GM19023 (cell line): ENCODE measurements at regions not wholly inside any gene's neighbourhood (a gene's known extent, or its start where the extent isn't known, plus 50 kb on each side); places are given as distances from the start of the nearest gene placed in this dataset.
"Not testable (repeated sequence)": the region's sequence is repeated elsewhere in the genome, so short reads cannot be mapped to it uniquely, and the experiment has no call there.

ENCODE experiments used
- ATAC-seq: cut with Tn5 transposase; IDR thresholded peaks from one replicate; pipeline ENCODE4 v1.9.1; 2021; ENCODE audit warnings: mild to moderate bottlenecking, moderate library complexity; ENCODE audit not compliant: unreplicated experiment

DNA sequence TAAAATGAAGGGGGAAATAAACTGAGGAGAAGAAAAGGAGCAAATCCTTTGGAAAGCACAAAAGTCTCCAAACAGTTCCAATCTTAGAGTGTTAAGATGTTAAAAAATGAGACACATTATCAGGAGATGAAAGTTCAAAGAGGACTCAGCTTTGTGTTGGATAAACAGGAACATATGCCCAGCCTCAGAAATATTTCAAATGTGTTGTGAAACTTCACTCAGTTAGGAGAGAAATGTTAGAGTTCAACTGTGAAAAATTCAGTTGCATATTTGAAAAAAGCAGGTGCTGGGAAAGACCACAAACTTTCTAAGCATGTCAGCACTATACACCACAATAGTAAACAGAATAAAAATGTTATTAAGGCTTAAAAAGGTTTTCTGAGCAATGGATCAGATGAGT is 136.8 kb upstream of the PRKD1 start:
- ATAC-seq: no peak

- no peak for ATAC-seq
These were observed 141.9 kb upstream of the PRKD1 start for GRCh38 chr14:30069536-30069935.

DNA sequence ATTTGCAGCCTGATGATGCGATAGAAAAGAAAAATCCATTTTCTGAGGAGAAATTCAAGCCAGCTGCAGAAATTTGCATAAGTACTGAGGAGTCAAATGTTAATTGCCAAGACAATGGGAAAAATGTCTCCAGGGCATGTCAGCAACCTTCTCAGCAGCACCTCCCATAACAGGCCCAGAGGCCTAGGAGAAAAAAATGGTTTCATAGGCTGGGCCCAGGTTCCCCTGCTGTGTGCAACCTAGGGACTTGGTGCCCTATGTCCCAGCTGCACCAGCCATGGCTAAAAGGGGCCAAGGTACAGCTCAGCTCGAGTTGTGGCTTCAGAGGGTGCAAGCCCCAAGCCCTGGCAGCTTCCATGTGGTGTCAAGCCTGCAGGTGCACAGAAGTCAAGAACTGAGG is 144.8 kb upstream of the PRKD1 start:
- ATAC-seq: not testable (repeated sequence)

DNA sequence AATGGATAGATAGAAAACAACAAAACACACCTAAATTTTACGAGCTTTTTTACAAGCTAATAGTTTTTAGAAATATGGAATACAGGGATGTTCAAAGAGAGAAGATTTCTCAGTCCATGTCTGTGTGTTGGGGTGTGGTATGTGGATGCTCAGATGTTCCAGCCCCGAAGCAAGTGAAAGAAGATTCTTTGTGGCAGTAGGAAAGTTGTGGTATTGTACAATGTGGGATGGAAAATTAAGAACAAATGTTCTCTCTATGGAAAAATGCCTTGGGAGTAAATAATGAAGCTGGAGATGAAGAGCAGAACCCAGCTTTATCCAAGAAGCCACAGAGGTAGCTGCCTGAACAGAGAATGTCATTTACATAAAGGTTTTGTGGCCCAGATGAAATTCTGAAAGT is 150.3 kb upstream of the PRKD1 start:
- ATAC-seq: no peak

GRCh38 chr14:30078811-30079402 is 151.3 kb upstream of the PRKD1 start:
- ATAC-seq: no peak

DNA sequence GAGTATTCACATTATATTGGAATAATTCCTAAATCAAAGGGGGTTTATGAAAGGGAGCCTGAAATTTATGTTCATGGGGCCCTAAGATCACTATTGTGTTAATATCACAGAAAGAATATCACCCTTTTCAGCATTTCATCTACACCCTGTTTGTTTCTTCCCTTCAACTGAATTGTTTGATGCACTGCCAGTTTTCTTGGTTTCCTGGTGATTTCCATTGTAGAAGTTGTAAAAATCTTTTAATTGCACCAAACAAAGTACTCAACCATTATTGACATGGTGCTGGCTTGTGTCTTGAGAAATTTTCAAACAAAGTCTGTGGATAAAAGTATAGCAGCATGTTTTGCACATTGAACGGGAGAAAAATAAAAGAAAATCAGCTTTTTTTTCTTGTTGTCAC is 154.8 kb upstream of the PRKD1 start:
- ATAC-seq: no peak

DNA sequence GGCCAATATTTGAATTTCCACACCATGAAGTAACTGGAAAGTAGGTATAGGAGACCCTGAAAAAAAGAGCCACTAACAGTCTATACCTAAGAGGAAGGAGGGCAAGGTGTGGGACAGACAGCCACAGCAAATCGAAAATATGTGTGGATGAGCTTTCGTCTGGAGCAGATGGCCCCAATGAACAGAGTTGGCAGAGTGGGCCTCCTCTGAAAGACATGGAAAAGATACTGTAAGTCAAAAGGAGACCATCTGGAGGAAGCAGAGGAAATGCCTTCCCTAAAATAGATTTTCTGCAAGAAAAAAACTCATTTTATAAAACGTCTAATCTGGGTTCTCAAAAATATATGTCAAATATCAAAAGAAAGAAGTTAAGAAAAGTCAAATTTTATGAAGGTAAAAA is 157.2 kb upstream of the PRKD1 start:
- no peak for ATAC-seq

DNA sequence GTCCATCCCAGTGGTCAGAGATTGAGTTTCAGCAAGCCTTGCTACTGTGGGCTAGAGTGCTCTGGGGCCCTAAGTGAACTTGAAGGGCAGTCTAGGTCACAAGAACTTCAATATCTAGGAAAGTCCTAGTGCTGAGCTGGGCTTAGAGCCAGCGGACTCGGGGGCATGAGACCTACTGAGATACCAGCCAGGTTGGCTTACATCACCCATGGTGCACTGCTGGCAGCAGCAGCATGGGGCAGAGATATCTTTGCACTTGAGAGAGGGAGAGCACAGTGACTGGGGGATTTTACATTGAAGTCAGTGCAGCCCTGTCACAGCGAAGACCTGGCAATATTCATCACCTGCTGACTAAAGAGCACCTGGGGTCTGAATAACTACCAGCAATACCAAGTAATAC is 158.3 kb upstream of the PRKD1 start:
- no peak for ATAC-seq

GRCh38 chr14:30088620-30089019 is 161.0 kb upstream of the PRKD1 start:
- ATAC-seq: no peak

GRCh38 chr14:30108975-30109700 is 181.5 kb upstream of the PRKD1 start:
- no peak for ATAC-seq

- no peak for ATAC-seq
These were observed 186.4 kb upstream of the PRKD1 start for GRCh38 chr14:30114051-30114450.

GRCh38 chr14:30115756-30116155 is 188.1 kb upstream of the PRKD1 start:
- ATAC-seq: no peak

DNA sequence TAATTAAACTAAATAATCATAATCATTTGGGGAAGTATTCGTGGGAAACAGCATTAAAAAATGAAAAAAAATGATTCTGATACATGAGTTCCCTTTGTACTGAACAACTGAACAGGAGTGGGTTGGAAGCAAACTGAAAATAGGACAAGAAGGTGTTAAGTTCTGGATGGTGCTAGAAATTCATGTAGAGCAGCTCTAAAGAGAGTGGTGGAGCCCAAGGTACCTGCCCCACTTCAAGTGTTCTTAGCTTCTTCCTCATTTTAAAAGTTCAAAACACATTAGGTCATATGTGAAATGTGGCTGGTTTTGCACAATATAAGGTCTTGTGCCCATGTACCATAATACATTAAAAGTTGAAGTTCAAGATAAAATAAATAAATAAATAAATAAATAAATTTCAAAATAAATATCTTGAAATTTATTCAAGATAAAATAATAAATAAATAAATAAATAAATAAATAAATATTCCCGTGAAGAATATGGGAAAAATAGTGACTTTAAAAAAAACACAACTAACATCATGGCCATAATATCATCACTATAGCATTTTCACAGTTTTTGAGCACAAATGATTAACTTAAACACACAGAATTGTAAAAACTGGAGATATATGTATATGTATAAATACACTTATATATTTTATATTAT is 191.5 kb upstream of the PRKD1 start:
- no peak for ATAC-seq

- ATAC-seq: no peak
These were observed 197.8 kb upstream of the PRKD1 start for GRCh38 chr14:30125322-30125979.

GRCh38 chr14:30129807-30130206 is 202.2 kb upstream of the PRKD1 start:
- ATAC-seq: no peak

DNA sequence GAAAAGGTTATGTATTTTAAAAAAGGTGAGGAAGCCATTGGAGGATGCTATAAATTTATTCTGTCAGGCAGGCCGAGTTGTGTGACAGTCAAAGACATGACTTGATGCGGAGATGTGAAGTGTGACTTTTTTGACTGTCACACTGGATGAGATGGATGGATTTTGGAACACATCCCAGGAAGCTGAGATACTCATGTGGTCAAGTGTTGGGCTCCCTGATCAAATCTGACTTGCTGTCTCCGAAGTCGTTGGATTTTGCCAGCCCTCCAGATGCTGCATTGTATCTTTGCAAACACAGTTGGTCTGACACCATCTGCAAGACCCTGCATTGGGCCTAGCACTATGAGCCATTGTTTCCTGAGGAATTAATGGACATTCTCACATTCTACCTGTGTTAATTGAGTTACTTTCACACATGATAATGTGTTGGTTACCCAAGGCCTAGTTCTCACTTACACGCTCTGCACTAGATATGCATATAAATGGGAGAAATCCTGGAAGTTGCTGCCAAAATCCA is 204.0 kb upstream of the PRKD1 start:
- ATAC-seq: no peak

- no peak for ATAC-seq
These were observed 204.5 kb upstream of the PRKD1 start for GRCh38 chr14:30132196-30132595.

- no peak for ATAC-seq
These were observed 207.3 kb upstream of the PRKD1 start for GRCh38 chr14:30134936-30135335.

DNA sequence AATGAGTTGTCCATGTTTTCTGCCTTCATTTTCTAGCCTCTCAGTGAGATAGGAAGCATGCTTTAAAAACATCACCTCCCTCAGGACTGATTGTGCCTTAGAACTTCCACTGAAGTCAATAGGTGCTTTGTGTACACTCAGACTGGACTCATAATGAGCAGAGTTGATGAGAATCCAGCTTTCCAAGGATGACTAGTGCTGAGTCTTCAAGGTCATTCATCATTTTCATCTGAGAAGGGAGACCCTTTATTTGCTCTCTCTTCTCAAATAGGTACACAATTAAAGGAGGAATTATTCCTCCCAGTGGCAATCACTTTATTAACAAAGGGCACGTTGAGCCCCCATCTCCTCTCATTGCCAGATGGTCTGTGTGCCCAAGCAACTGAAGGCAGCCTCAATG is 210.9 kb upstream of the PRKD1 start:
- ATAC-seq: no peak

DNA sequence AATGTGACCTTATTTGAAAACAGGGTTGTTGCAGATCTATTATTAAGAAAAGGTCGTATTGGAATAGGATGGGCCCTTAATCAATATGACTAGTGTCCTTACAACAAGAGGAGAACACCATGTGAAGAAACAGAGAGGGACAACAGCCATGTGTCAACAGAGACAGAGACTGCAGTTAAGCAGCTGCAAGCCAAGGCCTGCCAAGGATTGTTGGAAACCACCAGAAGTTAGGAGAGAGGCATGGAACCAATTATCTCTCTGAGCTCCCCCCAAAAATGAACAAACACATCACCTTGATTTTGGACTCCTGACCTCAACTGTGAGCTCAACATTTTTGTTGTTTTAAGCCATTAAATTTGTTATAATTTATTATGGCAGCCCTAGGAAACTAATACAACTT is 214.6 kb upstream of the PRKD1 start:
- ATAC-seq: no peak

DNA sequence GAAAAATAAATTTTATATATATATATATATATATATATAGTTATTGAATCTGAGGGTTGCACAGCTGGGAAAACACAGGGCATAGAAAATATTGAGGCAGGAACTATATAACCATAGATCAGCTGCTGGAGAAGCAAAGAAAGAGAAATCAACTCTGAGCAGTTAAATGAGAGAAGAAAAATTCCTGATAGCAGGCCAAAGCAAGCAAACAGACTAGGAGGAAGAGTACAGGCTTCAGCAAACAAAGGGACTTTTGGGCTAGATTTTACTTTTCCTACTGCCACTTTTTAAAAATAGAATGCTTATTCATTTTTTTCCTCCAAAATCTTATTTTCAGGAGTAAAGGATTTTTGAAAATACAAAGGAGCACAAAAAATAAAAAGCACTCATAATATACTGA is 216.0 kb upstream of the PRKD1 start:
- no peak for ATAC-seq

GRCh38 chr14:30153717-30154116 is 226.1 kb upstream of the PRKD1 start:
- no peak for ATAC-seq
